Lung (tissue), 11 donors: ENCODE measurements at regions not wholly inside any gene's neighbourhood (a gene's known extent, or its start where the extent isn't known, plus 50 kb on each side); places are given as distances from the start of the nearest gene placed in this dataset.

Experiments
- ATAC-seq: fragments of 200-7000 bp; cut with Tn5 transposase; one replicate; pipeline ENCODE4 v1.9.1; 2020; ENCODE audit warnings: moderate number of reproducible peaks; ENCODE audit not compliant: insufficient read depth, low FRiP score
- DNase-seq, 3 donors: peaks; one replicate each; pipeline ENCODE4 v3.0.0-alpha.2; 2013 to 2017
- H3K27ac ChIP-seq, 2 donors: one replicate each; pipeline ENCODE4 v1.5.1; 2013; ENCODE audit warnings: mild to moderate bottlenecking in 2 of 2, moderate library complexity in 2 of 2, control low read depth in 1 of 2, inconsistent platforms in 1 of 2, low read depth in 1 of 2, low read length in 1 of 2
- H3K27me3 ChIP-seq, 3 donors: one replicate each; pipeline ENCODE4 v1.5.1; 2013; ENCODE audit warnings: low read length in 2 of 3; ENCODE audit not compliant: control insufficient read depth in 3 of 3, insufficient read depth in 3 of 3
- H3K36me3 ChIP-seq, 4 donors: one replicate each; pipeline ENCODE4 v1.5.1; 2013; ENCODE audit warnings: low read length in 4 of 4, mild to moderate bottlenecking in 1 of 4, moderate library complexity in 1 of 4; ENCODE audit not compliant: control insufficient read depth in 4 of 4, insufficient read depth in 4 of 4
- H3K4me1 ChIP-seq, 5 donors: one replicate each; pipeline ENCODE4 v1.5.1; 2013; ENCODE audit warnings: low read length in 5 of 5, mild to moderate bottlenecking in 2 of 5, moderate library complexity in 1 of 5; ENCODE audit not compliant: control insufficient read depth in 5 of 5, insufficient read depth in 5 of 5
- H3K4me3 ChIP-seq: one replicate; pipeline ENCODE4 v1.5.1; 2013; ENCODE audit warnings: mild to moderate bottlenecking, control low read depth, moderate library complexity
- H3K9ac ChIP-seq, 2 donors: one replicate each; pipeline ENCODE4 v1.5.1; 2013; ENCODE audit warnings: low read length in 2 of 2, control low read depth in 1 of 2; ENCODE audit not compliant: insufficient read depth in 1 of 2
- H3K9me3 ChIP-seq, 4 donors: one replicate each; pipeline ENCODE4 v1.5.1; 2013; ENCODE audit warnings: low read length in 3 of 4, mild to moderate bottlenecking in 1 of 4, moderate library complexity in 1 of 4; ENCODE audit not compliant: control insufficient read depth in 4 of 4, insufficient read depth in 3 of 4
- WGBS, 2 donors: extraction: QIAGEN DNeasy Blood & Tissue Kit; methylation state at CpG; one replicate each; pipeline ENCODE4 v1.1.7; 2013; 5-methylcytosine and 5-hydroxymethylcytosine counted together
- TF ChIP-seq, protein P1 (sequence below): IDR thresholded peaks from 2 replicates; pipeline ENCODE4 v1.5.1; 2012; ENCODE audit warnings: mild to moderate bottlenecking; ENCODE audit errors: control extremely low read depth, extremely low read depth
- donor health status: control.
- donor health status: control.
- donor health status: Bipolar disorder and iron deficiency.
- donor health status: healthy.
- donor health status: DM: yes; HTN: yes; CAD: no.

DNA sequence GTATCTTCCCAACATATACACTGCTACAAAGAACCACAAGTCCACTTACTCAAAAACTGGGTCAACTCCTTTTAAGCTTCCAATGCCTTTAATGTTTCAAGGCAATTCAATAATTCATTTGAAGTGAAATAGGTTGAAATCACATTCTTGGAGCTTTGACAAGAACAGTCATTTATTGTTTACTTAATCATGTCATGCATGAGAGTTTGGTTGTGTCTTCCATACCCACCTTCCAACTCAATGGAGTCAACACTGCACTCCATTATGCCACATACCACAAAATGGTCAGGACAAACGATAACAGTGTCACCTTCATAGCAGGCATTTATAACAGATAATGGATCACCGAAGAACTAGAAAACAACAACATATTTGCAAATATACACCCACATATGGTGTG lies 506.3 kb downstream of the UQCRFS1 start:
- Histone ChIP-seq H3K36me3 (no peaks in the 10 kb centered on the region), H3K27ac (no peak overlapping the region), H3K9ac (no peak overlapping the region), H3K9me3 (no peaks in the 10 kb centered on the region), H3K4me1 (no peaks in the 10 kb centered on the region), H3K4me3 (no peak overlapping the region), H3K27me3 (peaks cover 0 to 2% (median 0%) of the 10 kb centered on the region in 3 donors)
- DNase-seq: no peak
- ATAC-seq: no peak
- TF ChIP-seq, protein P1, sequence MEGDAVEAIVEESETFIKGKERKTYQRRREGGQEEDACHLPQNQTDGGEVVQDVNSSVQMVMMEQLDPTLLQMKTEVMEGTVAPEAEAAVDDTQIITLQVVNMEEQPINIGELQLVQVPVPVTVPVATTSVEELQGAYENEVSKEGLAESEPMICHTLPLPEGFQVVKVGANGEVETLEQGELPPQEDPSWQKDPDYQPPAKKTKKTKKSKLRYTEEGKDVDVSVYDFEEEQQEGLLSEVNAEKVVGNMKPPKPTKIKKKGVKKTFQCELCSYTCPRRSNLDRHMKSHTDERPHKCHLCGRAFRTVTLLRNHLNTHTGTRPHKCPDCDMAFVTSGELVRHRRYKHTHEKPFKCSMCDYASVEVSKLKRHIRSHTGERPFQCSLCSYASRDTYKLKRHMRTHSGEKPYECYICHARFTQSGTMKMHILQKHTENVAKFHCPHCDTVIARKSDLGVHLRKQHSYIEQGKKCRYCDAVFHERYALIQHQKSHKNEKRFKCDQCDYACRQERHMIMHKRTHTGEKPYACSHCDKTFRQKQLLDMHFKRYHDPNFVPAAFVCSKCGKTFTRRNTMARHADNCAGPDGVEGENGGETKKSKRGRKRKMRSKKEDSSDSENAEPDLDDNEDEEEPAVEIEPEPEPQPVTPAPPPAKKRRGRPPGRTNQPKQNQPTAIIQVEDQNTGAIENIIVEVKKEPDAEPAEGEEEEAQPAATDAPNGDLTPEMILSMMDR: no peak
- WGBS, 2 donors: 87 to 90% methylated on average over 2 of the region's 2 CpGs

DNA sequence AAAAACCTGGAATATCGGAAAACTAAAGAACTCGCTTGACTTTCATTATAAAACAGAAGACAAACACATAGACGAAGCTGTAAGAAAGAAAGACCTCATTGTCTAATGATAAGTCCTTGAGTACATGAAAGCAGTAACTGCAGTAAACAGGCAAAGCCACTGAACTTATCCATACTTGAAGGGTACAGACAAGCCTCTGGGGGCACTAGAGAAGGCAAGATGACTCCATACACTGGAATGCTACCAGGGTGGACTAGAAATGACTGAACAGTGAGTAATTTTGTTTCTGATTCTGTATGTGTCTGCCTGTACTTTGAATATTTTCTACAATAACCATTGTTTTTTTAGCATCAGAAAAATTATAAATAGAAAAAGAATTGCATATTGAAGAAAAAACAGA lies 507.9 kb downstream of the UQCRFS1 start:
- H3K9ac ChIP-seq: no peak overlapping the region
- 68 to 82% methylated on average over 3 of the region's 3 CpGs for WGBS, 2 donors
- no peak overlapping the region for H3K27ac ChIP-seq
- H3K36me3 ChIP-seq: no peaks in the 10 kb centered on the region
- peak in 1 of 3 donors; percentile 3 for DNase-seq
- TF ChIP-seq, protein P1: no peak
- no peaks in the 10 kb centered on the region for H3K27me3 ChIP-seq
- no peaks in the 10 kb centered on the region for H3K4me1 ChIP-seq
- no peaks in the 10 kb centered on the region for H3K9me3 ChIP-seq
- H3K4me3 ChIP-seq: no peak overlapping the region
- ATAC-seq: no peak

DNA sequence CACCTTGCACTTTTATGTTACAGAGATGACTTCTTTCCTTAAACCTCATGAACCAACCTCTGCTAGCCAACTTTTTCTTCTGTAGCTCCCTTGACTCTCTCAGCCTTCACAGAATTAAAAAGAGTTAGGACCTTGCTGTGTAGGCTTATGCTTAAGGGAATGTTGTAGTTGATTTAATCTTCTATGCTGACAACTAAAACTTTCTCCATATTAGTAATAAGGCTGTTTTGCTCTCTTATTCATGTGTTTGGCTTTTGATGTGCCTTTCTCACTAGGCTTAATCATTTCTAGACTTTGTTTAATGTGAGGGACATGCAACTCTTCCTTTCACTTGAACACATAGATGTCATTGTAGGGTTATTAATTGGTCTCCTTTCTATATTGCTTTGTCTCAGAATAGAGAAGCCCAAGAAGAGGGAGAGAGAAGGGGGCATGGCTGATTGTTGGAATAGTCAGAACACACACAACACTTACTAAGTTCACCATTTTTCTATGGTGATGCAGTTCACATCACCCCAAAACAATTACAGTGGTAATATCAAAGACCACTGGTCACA lies 509.5 kb downstream of the UQCRFS1 start:
- no peak overlapping the region for H3K4me3 ChIP-seq
- no peaks in the 10 kb centered on the region for H3K27me3 ChIP-seq
- H3K4me1 ChIP-seq: no peaks in the 10 kb centered on the region
- no peak overlapping the region for H3K27ac ChIP-seq
- H3K9me3 ChIP-seq: no peaks in the 10 kb centered on the region
- TF ChIP-seq, protein P1: no peak
- no peaks in the 10 kb centered on the region for H3K36me3 ChIP-seq
- no peak for DNase-seq
- H3K9ac ChIP-seq: no peak overlapping the region
- ATAC-seq: no peak

DNA sequence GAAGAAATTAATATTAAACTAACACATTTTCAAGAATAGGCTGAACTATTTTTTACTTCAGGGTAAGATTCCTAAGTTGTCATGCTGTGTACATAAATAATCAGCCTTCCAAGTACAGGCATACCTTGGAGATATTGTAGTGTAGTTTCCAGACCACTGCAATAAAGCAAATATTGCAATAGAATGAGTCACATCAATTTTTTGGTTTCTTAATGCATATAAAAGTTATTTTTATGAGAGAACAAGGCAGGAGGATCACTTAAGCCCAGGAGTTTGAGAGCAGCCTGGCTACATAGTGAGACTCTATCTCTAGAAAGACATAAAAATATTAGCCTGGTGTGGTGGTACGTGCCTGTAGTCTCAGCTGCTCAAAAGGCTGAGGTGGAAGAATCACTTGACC lies 511.5 kb downstream of the UQCRFS1 start:
- Histone ChIP-seq H3K27me3 (no peaks in the 10 kb centered on the region), H3K4me1 (no peaks in the 10 kb centered on the region), H3K4me3 (no peak overlapping the region), H3K9me3 (no peaks in the 10 kb centered on the region), H3K36me3 (no peaks in the 10 kb centered on the region), H3K27ac (no peak overlapping the region), H3K9ac (no peak overlapping the region)
- ATAC-seq (no peak), DNase-seq (no peak)
- TF ChIP-seq, protein P1: no peak
- WGBS, 2 donors: 63 to 92% methylated on average over 1 of the region's 1 CpG
